GM21367 (cell line): ENCODE measurements at regions not wholly inside any gene's neighbourhood (a gene's known extent, or its start where the extent isn't known, plus 50 kb on each side); places are given as distances from the start of the nearest gene placed in this dataset.

ENCODE experiments used
- ATAC-seq: cut with Tn5 transposase; IDR thresholded peaks from one replicate; pipeline ENCODE4 v1.9.1; 2021; ENCODE audit not compliant: unreplicated experiment

DNA sequence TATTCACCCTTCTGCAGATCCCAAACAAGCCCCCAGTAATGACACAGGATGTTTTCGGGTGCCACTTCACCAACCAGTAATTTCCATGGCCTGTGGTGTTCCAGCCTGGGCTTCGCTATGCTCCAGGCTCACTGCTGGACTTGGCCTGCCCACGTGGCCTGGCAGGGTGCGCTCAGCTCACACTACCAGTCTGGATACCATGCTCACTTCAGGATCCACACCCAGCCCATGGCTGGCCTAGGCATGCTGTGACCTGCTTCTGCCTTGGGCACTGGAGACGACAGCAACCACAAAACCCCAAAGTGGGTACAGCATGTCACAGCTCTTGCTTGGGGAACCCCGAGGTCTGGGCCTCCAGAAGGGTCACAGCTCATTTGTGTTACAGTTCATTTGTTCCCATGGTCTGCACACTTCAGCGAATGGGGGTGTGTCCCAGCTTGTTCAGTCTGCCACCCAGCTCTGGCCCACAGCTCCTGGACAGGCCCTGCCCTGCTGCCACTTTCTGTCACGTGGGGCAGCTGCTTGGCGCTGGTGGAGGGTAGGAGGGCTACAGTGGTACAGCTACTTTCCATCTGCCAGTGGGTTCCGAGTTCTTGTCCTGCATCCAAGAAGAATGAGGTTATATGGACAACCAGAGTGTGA is 650.8 kb downstream of the MCTP2 start:
- ATAC-seq: no peak

DNA sequence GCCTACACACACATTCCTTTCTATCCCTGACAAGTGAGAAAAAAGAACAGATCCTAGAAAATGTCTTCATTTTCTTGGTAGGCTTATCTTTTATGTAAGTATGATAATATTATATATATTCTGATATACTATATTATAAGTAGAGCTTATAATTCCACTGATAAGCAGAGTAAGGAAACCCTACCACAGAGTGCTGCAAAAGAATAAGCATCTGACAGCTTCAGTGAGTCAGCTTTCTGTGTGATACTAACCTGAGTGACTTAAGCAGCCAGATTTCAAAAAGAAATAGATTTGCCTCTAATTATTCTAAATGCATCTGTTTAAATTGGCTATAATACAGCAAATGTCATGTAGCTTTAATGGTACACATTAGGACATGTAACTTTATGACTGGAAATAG is 656.0 kb downstream of the MCTP2 start:
- no peak for ATAC-seq

DNA sequence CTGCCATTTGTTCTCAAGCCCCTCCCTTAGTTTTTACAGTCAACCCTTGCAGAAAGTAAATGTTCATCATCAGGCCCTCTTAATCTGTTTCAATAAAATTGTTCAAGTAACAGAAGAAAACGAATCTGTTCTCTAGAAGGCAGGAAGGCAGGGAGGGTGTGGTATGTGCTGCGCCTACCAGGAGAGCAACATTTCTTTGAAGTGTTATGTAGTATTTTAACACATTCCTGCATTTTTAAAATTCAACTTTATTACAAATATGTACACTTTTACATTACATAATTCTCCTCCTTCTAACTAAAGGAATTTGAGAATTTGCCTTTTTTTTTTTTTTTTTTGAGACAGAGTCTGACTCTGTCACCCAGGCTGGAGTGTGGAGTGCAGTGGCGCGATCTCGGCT is 657.8 kb downstream of the MCTP2 start:
- no peak for ATAC-seq

DNA sequence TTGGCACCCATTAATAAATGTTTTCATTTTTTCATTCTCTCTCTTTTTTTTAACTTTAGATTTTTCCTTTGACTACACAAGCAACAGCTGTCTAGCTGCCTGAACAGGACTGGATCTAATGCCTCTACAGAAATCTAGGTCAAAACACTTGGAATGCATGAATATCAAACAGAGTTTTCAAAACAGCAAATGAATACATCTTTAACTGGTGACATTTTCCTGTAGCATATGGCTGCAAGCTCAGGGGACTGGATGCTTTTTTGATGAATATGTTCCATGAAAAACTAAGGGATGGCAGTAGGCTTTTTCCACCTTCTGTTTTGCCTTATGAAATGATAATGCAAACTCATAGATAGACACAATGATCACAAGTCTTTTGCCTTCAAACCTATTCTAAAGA is 661.7 kb downstream of the MCTP2 start:
- ATAC-seq: no peak

DNA sequence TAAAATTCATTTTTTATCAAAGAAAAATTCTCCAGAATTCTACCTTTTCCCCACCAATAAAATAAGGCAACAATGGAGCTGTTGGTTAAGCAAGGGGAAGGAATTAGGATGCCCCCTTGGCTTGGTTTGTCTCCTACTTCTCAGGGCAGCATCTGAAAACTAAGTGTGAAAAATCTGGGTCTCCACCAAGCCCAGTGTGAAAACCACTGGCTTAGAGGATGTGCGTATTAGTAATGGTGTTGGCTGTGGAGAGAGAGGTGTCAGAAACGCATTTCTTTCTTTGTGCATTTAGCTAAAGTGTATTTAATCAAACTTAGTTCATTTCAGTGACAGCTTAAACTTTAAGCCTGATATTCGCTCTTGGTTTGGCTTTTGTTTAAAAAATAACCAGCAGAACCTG is 662.7 kb downstream of the MCTP2 start:
- no peak for ATAC-seq

DNA sequence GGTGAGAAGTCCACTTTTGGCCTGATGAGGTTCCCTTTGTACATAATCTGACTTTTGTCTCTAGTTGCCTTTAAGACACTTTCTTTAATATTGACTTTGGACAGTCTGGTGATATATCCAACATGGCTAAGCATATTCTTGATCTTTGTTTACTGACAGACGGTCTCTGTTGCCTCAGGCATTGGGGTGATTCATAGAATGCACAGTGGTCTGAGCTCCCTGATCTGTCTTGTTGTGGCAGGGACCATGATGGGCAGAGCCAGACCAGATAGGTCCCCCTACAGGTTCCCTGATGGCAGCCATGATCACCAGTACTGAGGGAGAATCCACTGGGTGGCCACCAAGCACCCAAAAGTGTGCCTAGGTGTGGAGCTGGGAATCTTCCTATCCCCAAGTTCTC is 678.1 kb downstream of the MCTP2 start:
- no peak for ATAC-seq

DNA sequence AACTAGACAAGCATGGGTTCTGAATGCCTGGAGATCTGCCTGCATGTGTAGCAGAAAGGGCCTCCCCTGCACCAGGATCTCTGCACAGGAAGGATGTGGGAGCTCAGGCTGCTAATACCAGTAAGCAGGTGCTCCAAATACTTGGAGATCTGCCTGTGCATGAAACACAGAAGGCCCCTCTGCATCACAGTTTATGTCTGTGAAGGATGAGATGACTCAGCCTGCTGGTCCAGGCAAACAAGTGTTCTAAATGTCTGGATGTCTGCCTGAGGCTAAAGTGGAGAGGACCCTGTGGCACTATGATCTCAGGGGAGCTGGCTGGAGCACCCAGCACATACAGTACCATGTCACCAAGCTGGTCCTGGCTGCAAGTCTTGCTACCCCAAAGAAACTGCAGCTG is 678.8 kb downstream of the MCTP2 start:
- no peak for ATAC-seq

DNA sequence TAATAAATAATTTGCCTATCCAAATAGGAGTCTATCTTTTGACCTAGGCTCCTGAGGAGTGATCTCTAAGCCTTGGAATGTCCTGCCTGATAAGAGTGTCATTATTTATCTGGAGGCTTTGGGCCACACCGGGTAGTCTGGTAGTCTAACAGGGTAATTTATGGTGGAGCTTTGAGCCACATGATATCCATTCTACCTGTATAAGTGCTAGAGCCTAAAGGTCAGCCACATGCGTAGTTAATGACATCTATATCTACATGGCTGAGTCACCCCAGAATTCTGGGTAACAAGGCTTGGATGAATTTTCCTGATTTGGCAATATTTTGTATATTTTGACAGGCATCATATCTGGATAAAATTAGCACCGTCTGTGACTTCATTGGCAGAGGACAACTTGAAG is 681.4 kb downstream of the MCTP2 start:
- ATAC-seq: no peak

DNA sequence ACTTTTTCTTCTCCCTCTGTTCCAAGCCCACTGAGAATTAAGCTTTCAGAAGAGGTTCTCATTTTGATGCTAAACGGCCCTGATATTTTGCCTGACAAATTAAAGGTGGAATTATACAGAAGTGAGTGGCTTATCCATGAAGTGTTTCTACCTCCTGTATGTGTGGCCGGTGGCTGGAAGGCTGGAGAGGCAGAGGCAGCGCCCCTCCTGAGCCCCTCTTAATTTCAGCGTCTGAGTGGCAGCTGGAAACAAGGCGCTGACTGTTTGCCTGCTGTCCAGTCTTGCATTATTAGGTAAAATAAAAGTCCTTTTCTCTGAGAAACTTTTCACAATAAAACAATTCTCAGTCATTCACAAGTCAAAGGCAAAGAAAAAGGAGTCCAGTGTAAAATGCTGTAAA is 685.7 kb downstream of the MCTP2 start:
- no peak for ATAC-seq

DNA sequence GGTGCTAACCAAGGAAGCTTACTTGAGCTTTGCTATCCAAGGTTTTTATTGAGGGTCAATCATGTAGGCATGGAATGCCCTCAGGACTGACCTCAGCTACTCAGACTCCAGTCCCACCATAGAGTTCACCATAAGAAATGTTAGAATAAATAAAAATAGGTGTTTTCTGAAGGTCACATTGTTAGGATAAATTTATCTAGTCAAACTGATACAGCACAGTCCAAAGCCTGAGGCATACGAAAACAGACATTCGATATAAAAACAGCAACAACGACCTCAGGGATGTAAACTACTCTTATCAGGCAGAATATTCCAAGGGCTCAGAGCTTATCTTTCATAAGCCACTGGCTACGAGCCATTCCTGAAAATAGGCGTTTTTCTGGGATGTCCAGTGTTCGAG is 690.6 kb downstream of the MCTP2 start:
- ATAC-seq: no peak

DNA sequence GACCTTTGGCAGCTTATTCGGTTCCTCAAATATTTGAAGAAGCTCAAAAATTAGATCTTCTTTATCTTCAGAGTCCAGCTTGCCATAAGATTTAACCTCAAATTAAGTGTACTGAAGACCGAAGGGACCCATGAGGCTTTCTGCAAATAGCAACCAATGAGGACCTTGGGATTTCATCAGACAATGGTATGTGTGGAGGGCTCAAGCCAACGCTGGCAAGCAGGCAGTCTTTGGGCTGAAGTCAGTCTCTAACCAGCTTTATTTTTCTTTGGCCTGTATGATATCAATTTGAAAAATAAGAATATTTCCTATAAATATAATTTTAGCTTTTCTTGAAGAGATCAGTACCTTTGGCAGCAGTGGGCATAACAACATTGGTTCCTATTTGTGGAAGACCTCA is 692.7 kb downstream of the MCTP2 start:
- no peak for ATAC-seq

DNA sequence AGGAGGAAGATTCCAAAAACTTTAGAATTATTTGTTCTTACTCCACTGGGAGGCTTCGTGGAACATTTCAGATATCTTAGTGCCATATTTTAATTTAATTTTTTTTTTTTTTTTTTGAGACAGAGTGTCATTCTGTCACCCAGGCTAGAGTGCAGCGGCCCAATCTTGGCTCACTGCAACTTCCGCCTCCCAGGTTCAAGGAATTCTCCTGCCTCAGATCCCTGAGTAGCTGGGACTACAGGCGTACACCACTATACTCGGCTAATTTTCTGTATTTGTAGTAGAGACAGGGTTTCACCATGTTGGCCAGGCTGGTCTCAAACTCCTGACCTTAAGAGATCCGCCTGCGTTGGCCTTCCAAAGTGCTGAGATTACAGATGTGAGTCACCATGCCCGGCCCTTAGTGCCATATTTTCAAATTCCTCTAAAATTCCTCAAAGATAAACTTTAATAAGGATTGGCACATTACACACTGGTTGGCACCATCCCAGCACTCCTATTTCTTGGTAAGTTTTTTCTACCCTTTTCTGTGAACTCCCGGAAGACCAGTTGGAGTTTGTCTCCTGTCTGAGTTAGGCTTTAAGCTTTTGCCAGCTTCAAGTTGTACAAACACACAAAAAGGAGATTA is 693.7 kb downstream of the MCTP2 start:
- ATAC-seq: no peak

DNA sequence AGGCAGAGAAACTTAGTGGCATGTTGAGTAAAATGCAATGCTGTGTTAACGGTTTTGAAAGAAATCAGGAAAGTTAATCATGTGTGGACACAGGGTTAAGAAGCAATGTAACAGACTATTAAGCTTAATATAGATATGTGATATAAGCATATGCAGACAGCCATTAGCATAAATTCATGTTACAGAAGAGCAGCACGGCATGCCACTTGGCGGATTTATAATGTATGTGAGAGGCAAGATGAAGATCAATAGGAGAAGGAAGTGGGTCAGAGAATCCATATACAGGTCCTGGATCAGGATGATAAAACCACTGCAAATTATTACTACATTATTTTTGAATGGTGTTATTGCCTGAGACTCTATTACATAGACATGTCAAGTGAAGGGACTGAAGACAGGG is 694.3 kb downstream of the MCTP2 start:
- ATAC-seq: no peak

DNA sequence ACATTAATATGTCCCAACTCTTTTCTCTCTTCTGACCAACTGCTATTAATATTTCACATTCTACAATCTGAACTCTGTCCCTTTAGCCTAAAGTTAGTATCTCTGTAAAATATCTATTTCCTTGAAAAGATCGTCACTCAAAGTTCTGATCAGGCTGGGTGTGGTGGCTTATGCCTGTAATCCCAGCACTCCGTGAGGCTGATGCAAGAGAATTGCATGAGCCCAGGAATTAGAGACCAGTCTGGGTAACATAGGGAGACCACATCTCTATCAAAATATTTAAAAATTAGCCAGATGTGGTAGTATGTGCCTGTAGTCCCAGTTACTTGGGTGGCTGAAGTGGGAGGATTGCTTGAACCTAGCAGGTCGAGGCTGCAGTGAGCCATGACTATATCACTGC is 695.6 kb downstream of the MCTP2 start:
- no peak for ATAC-seq

DNA sequence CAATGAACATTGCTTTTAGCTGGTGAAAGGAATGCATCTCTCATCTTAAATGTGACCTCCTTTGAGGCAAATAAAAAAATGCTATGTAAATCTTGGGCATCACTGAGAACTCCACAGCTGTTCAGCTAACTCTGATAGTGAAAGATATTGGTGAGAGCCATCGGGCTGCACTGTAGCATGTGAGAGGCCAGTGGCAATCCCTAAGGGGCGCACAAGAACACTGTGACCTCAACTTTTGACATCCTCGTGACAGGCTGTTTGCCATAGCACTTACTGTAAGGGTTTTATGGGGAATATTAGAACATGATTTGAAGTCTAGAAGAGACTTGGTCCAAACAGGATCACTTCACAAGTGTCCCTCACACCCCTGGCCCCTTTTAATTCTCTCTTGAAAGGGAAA is 697.9 kb downstream of the MCTP2 start:
- no peak for ATAC-seq

DNA sequence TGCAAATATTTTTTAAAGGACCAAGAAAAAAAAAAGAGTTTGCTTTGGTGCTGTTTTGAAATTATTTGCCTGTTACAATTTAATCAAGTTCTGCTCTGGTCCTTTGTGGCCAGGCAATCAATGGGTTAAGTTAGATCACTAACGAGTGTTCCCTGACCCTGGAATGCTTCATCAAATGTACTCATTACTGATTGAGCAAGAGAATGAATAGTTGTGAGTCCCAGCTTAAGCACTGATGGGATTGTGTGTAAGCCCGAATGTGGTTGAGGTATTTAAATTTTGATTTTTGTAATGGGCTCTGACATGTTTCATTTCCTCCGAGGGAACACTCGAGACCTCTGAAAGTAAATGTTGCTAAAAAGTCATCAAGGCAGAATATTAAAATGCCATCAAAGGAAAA is 699.1 kb downstream of the MCTP2 start:
- ATAC-seq: no peak

DNA sequence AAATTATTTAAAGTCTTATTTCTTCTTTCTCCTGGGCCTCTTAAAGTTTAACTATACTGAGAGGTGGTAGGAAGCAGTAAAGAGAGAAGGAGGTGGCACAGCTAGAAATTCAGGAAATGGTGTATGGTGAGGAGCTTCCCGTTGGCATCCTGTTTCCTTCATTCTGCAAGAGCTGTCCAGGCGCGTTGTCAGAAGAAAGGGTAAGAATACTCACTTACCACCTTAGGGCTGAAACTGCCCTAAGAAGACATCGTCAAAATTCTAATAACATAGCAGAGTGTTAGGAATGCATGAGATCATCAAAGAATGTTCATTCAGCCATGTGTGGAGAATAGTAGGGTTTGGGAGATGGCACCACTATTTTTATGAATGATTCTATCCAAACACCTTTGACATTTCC is 699.6 kb downstream of the MCTP2 start:
- no peak for ATAC-seq

DNA sequence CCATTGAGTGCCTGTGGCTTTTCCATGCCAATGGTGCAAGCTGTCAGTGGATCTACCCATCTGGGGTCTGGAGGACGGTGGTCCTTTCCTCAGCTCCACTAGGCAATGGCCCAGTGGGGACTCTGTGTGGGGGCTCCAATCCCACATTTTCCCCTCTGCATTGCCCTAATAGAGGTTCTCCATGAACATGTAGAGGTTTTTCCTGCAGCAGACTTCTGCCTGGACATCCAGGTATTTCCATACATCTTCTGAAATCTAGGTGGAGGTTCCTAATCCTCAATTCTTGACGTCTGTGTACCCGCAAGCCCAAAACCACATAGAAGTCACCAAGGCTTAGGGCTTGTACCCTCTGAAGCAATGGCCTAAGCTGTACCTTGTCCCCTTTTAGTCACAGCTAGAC is 703.1 kb downstream of the MCTP2 start:
- ATAC-seq: no peak

DNA sequence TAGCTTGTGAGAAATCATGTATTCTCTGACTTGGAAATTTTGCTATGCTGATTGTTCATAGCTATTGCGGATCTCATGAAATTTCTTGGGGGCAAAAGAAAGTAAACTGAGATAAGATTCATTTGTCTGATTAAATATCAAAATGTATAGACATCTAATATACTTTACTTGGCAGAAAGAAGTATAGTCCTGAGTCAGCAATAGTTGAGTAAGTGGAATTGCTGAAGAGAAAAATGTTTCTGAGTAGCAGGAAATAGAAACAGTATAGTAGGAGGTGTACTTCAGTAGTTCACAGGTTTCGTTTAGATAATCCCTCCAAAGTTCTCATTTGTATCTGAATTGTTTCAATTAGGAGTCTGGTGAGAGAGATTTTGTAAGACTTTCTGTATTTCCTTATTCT is 705.9 kb downstream of the MCTP2 start:
- no peak for ATAC-seq

DNA sequence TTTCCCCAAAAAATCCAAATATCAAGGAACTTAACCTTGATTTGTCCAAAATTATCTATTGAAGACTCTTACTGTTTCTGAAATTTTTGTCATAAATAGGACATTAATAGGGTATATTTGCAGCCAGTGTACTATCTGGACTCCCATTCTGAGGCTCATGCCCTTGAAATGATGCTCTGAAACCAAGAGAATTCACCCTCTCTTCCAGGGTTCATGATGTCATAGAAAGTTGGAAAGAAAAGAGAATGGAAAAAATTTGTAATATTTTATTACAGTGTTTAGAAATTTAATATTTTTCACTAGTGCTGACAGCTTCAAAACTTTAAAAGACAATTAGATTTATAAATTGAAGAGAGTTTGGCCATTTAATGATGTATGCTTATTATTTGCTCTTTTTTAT is 712.5 kb downstream of the MCTP2 start:
- no peak for ATAC-seq

DNA sequence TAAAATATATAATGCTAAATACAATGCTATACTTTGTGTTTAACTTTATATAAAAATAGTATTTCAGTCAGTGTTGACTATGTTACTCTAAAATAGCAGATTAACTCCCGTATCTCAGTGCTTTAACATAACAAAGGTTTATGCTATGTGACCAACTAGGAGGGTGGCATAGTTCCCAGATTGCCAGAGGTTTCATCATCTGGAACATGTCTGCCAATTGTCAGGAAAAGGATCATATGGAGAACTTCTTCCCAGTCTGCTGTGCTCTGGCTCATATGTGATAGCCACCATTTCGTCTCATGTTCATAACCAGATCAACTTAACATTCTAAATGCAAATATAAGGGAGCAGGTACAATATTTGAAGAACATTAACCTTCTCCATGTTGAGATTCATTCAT is 720.2 kb downstream of the MCTP2 start:
- ATAC-seq: no peak

DNA sequence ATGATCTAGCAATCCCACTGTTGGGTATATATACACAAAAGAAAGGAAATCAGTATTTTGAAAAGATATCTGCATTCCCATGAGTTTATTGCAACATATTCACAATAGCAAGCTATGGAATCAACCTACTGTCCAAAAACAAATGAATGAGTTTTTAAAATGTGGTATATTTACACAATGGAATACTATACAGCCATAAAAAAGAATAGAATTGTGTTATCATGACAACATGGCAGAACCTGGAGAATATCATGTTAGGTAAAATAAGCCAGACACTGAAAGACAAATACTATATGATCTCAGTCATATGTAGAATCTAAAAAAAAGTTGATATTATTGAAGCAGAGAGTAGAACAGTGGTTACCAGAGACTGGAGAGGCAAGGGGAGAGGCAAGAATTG is 732.6 kb downstream of the MCTP2 start:
- ATAC-seq: no peak

DNA sequence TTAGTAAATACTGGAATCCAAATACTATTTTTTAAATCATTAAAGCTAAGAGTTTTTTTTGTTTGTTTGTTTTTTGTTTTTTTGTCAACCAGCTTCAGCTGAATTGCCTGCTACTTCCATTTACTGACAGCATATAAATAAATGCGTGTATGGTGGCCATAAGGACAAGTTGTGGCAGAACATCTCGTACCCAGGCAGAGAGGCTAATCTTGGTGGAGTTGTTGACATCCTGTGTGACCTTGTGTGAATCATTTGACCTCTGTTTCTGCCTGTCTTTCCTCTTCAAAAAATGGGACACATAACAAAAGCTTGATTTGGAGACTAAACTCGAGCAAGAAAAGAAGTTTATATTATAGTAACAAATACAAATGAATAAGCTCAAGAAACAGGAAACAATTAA is 734.2 kb downstream of the MCTP2 start:
- no peak for ATAC-seq
